ENCODE measurements at regions not wholly inside any gene's neighbourhood (a gene's known extent, or its start where the extent isn't known, plus 50 kb on each side); places are given as distances from the start of the nearest gene placed in this dataset.

GRCh38 chr6:14464055-14464454, 346.5 kb downstream of the CD83 start:
- no peak overlapping the region for H3K27ac Mint-ChIP-seq

GRCh38 chr6:14464716-14465115, 347.1 kb downstream of the CD83 start:
- Histone ChIP-seq H3K27me3 (ENCODE audit: control insufficient read depth in 2 of 2, insufficient read depth in 2 of 2, low read length in 2 of 2) (no peaks in the 10 kb centered on the region), H3K27ac (ENCODE audit: low read depth, low read length) (no peak overlapping the region), H3K36me3 (ENCODE audit: control insufficient read depth in 2 of 3, insufficient read depth in 3 of 3, low read length in 3 of 3) (no peaks in the 10 kb centered on the region), H3K9me3 (ENCODE audit: control insufficient read depth in 2 of 3, low read length in 3 of 3) (peaks cover 0 to 5% (median 0%) of the 10 kb centered on the region in 3 experiments), H3K4me3 (ENCODE audit: low read length) (no peak overlapping the region), H3K4me1 (ENCODE audit: control insufficient read depth in 2 of 2, insufficient read depth in 2 of 2, low read length in 2 of 2) (no peaks in the 10 kb centered on the region)
- Mint-ChIP-seq H3K27ac (no peak overlapping the region), H3K4me1 (peaks cover 0 to 16% (median 5%) of the 10 kb centered on the region in 7 donors), H3K9me3 (peaks cover 6 to 46% (median 25%) of the 10 kb centered on the region in 11 donors), H3K4me3 (no peak overlapping the region), H3K27me3 (no peaks in the 10 kb centered on the region), H3K36me3 (peaks cover 8 to 27% (median 21%) of the 10 kb centered on the region in 5 donors)
- CTCF ChIA-PET, result no interaction called here
- ATAC-seq (no peak), DNase-seq (no peak)
- intact Hi-C loops (cut with micrococcal nuclease), result no loop called here
- POLR2A ChIA-PET, result no interaction called here

More at GRCh38 chr6:14464055-14464454, 346.5 kb downstream of the CD83 start:
- Mint-ChIP-seq H3K9me3 (peaks cover under 1 to 40% (median 21%) of the 10 kb centered on the region in 11 donors), H3K36me3 (peaks cover 2 to 21% (median 16%) of the 10 kb centered on the region in 5 donors), H3K27me3 (no peaks in the 10 kb centered on the region), H3K4me3 (no peak overlapping the region), H3K4me1 (peaks cover 0 to 16% (median 5%) of the 10 kb centered on the region in 7 donors)
- no peaks in the 10 kb centered on the region for H3K27me3 ChIP-seq (ENCODE audit: control insufficient read depth in 2 of 2, insufficient read depth in 2 of 2, low read length in 2 of 2)
- CTCF ChIA-PET, result interaction anchor here (0.7 kb wide), 2 partner anchors 10 to 231 kb away, joined by 3 to 4 read pairs; no protein-coding TSS in a partner anchor
- no peak for DNase-seq
- H3K27ac ChIP-seq (ENCODE audit: low read depth, low read length), result no peak overlapping the region
- no peak overlapping the region for H3K4me3 ChIP-seq (ENCODE audit: low read length)
- intact Hi-C loops (cut with micrococcal nuclease), result no loop called here
- H3K4me1 ChIP-seq (ENCODE audit: control insufficient read depth in 2 of 2, insufficient read depth in 2 of 2, low read length in 2 of 2), result no peaks in the 10 kb centered on the region
- no peaks in the 10 kb centered on the region for H3K36me3 ChIP-seq (ENCODE audit: control insufficient read depth in 2 of 3, insufficient read depth in 3 of 3, low read length in 3 of 3)
- peaks cover 0 to 3% (median 0%) of the 10 kb centered on the region in 3 experiments for H3K9me3 ChIP-seq (ENCODE audit: control insufficient read depth in 2 of 3, low read length in 3 of 3)
- ATAC-seq, result no peak
- POLR2A ChIA-PET, result no interaction called here

DNA sequence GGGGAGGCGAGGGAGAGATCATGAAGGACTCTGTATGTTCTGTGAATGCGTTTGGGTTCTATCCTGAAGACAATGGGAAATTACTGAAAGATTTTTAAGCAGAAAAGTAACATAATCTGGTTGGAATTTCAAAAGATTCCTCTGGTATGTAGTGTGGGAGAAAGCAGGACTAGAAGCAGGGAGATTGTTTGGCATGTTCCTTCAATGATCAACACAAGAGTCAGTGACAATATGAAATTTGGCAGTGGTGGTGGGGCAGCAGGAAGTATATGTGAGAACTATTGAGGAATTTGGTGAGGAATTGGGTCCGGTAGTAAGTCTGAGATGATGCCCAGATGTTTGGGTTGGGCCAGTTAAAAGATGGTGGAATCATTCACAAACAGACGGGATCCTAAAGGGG, 348.7 kb downstream of the CD83 start:
- peaks cover 8 to 27% (median 21%) of the 10 kb centered on the region in 5 donors for H3K36me3 Mint-ChIP-seq
- H3K27me3 Mint-ChIP-seq, result no peaks in the 10 kb centered on the region
- no peak overlapping the region for H3K27ac ChIP-seq (ENCODE audit: low read depth, low read length)
- H3K9me3 Mint-ChIP-seq, result peaks cover 6 to 53% (median 26%) of the 10 kb centered on the region in 11 donors
- no peaks in the 10 kb centered on the region for H3K4me1 ChIP-seq (ENCODE audit: control insufficient read depth in 2 of 2, insufficient read depth in 2 of 2, low read length in 2 of 2)
- no peaks in the 10 kb centered on the region for H3K36me3 ChIP-seq (ENCODE audit: control insufficient read depth in 2 of 3, insufficient read depth in 3 of 3, low read length in 3 of 3)
- ATAC-seq, result no peak
- POLR2A ChIA-PET, result no interaction called here
- no peak for DNase-seq
- H3K4me3 ChIP-seq (ENCODE audit: low read length), result no peak overlapping the region
- H3K4me1 Mint-ChIP-seq, result peaks cover 0 to 16% (median 4%) of the 10 kb centered on the region in 7 donors
- peaks cover 0 to 5% (median 0%) of the 10 kb centered on the region in 3 experiments for H3K9me3 ChIP-seq (ENCODE audit: control insufficient read depth in 2 of 3, low read length in 3 of 3)
- CTCF ChIA-PET, result no interaction called here
- intact Hi-C loops (cut with micrococcal nuclease), result no loop called here
- no peak overlapping the region for H3K4me3 Mint-ChIP-seq
- H3K27ac Mint-ChIP-seq, result no peak overlapping the region
- H3K27me3 ChIP-seq (ENCODE audit: control insufficient read depth in 2 of 2, insufficient read depth in 2 of 2, low read length in 2 of 2), result no peaks in the 10 kb centered on the region

- Histone ChIP-seq H3K27me3 (ENCODE audit: control insufficient read depth in 2 of 2, insufficient read depth in 2 of 2, low read length in 2 of 2) (no peaks in the 10 kb centered on the region), H3K36me3 (ENCODE audit: control insufficient read depth in 2 of 3, insufficient read depth in 3 of 3, low read length in 3 of 3) (no peaks in the 10 kb centered on the region), H3K9me3 (ENCODE audit: control insufficient read depth in 2 of 3, low read length in 3 of 3) (peaks cover 0 to 5% (median 0%) of the 10 kb centered on the region in 3 experiments), H3K4me3 (ENCODE audit: low read length) (no peak overlapping the region), H3K4me1 (ENCODE audit: control insufficient read depth in 2 of 2, insufficient read depth in 2 of 2, low read length in 2 of 2) (no peaks in the 10 kb centered on the region), H3K27ac (ENCODE audit: low read depth, low read length) (no peak overlapping the region)
- H3K4me3 Mint-ChIP-seq, result no peak overlapping the region
- peaks cover 0 to 16% (median 4%) of the 10 kb centered on the region in 7 donors for H3K4me1 Mint-ChIP-seq
- no peak overlapping the region for H3K27ac Mint-ChIP-seq
- no peaks in the 10 kb centered on the region for H3K27me3 Mint-ChIP-seq
- ChIA-PET CTCF (no interaction called here), POLR2A (no interaction called here)
- DNase-seq (no peak), ATAC-seq (no peak)
- peaks cover 8 to 27% (median 18%) of the 10 kb centered on the region in 5 donors for H3K36me3 Mint-ChIP-seq
- intact Hi-C loops (cut with micrococcal nuclease), result no loop called here
- peaks cover 6 to 51% (median 23%) of the 10 kb centered on the region in 11 donors for H3K9me3 Mint-ChIP-seq
Observed at GRCh38 chr6:14467591-14467990, 350.0 kb downstream of the CD83 start.

DNA sequence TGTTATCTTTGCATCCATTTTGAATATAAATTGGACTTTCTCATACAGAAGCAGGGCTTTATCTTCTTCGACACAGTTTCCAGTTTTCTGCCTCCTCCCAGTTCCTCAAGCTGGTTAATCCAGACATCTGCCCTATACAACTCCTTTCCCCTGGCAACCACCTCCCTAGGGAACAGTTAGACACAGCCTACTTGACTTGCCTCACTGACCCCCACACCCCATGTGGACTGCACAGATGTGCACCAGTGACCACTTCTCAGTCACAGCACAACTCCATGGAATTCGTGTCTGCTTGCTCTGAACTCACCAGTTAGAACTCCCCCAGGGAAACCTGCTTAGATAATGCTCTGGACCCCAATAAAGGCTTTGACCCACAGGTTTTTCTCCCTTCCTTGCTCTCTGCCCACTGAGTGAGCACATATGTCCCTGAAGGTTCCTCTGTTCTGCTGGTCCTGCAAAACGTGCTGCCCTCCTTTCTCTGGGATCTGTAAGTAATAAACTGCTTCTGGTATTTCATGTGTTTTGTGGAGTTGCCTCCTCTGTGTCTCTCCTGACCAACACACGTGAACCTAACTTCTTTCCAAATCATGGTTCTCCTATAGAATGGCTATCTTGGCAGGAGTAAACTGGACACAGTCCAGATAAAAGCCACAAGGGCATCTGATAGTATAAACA, 351.2 kb downstream of the CD83 start:
- Mint-ChIP-seq H3K4me3 (no peak overlapping the region), H3K36me3 (peaks cover 8 to 27% (median 16%) of the 10 kb centered on the region in 5 donors), H3K27ac (no peak overlapping the region), H3K27me3 (no peaks in the 10 kb centered on the region), H3K4me1 (peaks cover 0 to 16% (median 4%) of the 10 kb centered on the region in 7 donors), H3K9me3 (peaks cover 6 to 49% (median 22%) of the 10 kb centered on the region in 11 donors)
- ChIA-PET CTCF (no interaction called here), POLR2A (no interaction called here)
- Histone ChIP-seq H3K4me3 (ENCODE audit: low read length) (no peak overlapping the region), H3K27me3 (ENCODE audit: control insufficient read depth in 2 of 2, insufficient read depth in 2 of 2, low read length in 2 of 2) (no peaks in the 10 kb centered on the region), H3K9me3 (ENCODE audit: control insufficient read depth in 2 of 3, low read length in 3 of 3) (peaks cover 0 to 5% (median 0%) of the 10 kb centered on the region in 3 experiments), H3K27ac (ENCODE audit: low read depth, low read length) (no peak overlapping the region), H3K4me1 (ENCODE audit: control insufficient read depth in 2 of 2, insufficient read depth in 2 of 2, low read length in 2 of 2) (no peaks in the 10 kb centered on the region), H3K36me3 (ENCODE audit: control insufficient read depth in 2 of 3, insufficient read depth in 3 of 3, low read length in 3 of 3) (no peaks in the 10 kb centered on the region)
- no peak for ATAC-seq
- intact Hi-C loops (cut with micrococcal nuclease), result no loop called here
- no peak for DNase-seq

DNA sequence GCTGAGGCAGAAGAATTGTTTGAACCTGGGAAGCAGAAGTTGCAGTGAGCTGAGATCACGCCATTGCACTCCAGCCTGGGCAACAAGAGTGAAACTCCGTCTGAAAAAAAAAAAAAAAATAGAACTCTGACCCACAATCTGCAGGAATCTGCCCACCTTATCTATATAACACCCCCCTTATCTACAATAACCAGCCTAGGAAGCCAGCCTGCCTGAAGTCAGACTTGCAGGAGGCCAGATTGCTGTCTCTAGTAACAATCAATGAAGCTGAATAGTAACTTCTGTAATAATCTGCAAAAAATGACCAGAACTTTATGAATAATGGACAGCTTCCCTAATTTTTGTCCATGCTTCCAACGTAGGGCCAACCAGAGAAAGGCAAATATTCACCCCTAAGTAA, 352.5 kb downstream of the CD83 start:
- no peak overlapping the region for H3K4me3 ChIP-seq (ENCODE audit: low read length)
- POLR2A ChIA-PET, result no interaction called here

More for the DNA sequence above, 352.5 kb downstream of the CD83 start:
- no peaks in the 10 kb centered on the region for H3K4me1 ChIP-seq (ENCODE audit: control insufficient read depth in 2 of 2, insufficient read depth in 2 of 2, low read length in 2 of 2)
- no peak overlapping the region for H3K4me3 Mint-ChIP-seq
- H3K9me3 Mint-ChIP-seq, result peaks cover 6 to 38% (median 19%) of the 10 kb centered on the region in 11 donors
- H3K9me3 ChIP-seq (ENCODE audit: control insufficient read depth in 2 of 3, low read length in 3 of 3), result peaks cover 0 to 5% (median 0%) of the 10 kb centered on the region in 3 experiments
- H3K36me3 ChIP-seq (ENCODE audit: control insufficient read depth in 2 of 3, insufficient read depth in 3 of 3, low read length in 3 of 3), result no peaks in the 10 kb centered on the region
- H3K4me1 Mint-ChIP-seq, result peaks cover 0 to 5% (median 0%) of the 10 kb centered on the region in 7 donors
- H3K27ac Mint-ChIP-seq, result no peak overlapping the region
- H3K36me3 Mint-ChIP-seq, result peaks cover 8 to 25% (median 16%) of the 10 kb centered on the region in 5 donors
- intact Hi-C loops (cut with micrococcal nuclease), result no loop called here
- H3K27me3 ChIP-seq (ENCODE audit: control insufficient read depth in 2 of 2, insufficient read depth in 2 of 2, low read length in 2 of 2), result no peaks in the 10 kb centered on the region
- H3K27ac ChIP-seq (ENCODE audit: low read depth, low read length), result no peak overlapping the region
- no peaks in the 10 kb centered on the region for H3K27me3 Mint-ChIP-seq
- DNase-seq (no peak), ATAC-seq (no peak)
- CTCF ChIA-PET, result interaction anchor here (1.2 kb wide), 1 partner anchor 22 kb away, joined by 5 read pairs; no protein-coding TSS in a partner anchor

All from naive thymus-derived CD4-positive, alpha-beta T cell (primary cell).